ENCODE measurements at regions not wholly inside any gene's neighbourhood (a gene's known extent, or its start where the extent isn't known, plus 50 kb on each side); places are given as distances from the start of the nearest gene placed in this dataset.
A peak's percentile ranks its signal among the peaks of the same experiment; 100 is the strongest.

DNA sequence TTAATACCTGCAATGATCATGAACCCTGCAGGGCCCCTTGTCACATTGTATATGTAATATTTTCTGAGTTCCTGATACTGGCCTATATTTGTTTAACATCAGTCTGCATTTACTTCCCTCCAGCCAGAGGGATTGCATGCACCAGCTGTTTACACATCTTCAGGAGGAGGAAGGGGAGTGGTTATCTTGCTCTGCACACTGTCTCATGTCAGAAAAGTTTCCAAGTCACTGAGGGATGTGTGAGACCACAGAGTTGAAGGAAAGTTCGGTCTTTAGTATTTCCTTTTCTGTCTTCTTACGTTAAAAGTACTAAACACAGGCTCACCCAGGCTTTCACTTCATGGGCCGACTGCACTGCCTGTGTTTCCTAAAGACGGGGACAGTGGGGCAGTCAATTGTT, 574.1 kb downstream of the LMO4 start:
- no peaks in the 10 kb centered on the region for H3K4me1 ChIP-seq (ENCODE audit: insufficient read depth, low read length)
- no peaks in the 10 kb centered on the region for H3K36me3 ChIP-seq (ENCODE audit: insufficient read depth, low read length)
- no peak overlapping the region for H3K27ac ChIP-seq (ENCODE audit: low read depth, low read length)
- no peak overlapping the region for H2AFZ ChIP-seq (ENCODE audit: low read depth, low read length)
- no peaks in the 10 kb centered on the region for H3K9me3 Mint-ChIP-seq (ENCODE audit: unreplicated experiment)
- H3K9me3 ChIP-seq (ENCODE audit: insufficient read depth, low read depth, low read length), result no peaks in the 10 kb centered on the region
- FAIRE-seq (no peak), DNase-seq (ENCODE audit: low read depth) (peak; percentile 15)
- no peak overlapping the region for H3K4me2 ChIP-seq (ENCODE audit: low read length)
- H3K27me3 ChIP-seq (ENCODE audit: insufficient read depth, low read length), result no peaks in the 10 kb centered on the region
- H3K4me3 Mint-ChIP-seq (ENCODE audit: unreplicated experiment), result no peak overlapping the region
- no peaks in the 10 kb centered on the region for H4K20me1 ChIP-seq (ENCODE audit: insufficient read depth, low read length)
- no peak overlapping the region for H3K9ac ChIP-seq (ENCODE audit: low read length)
- TF ChIP-seq, protein P1, sequence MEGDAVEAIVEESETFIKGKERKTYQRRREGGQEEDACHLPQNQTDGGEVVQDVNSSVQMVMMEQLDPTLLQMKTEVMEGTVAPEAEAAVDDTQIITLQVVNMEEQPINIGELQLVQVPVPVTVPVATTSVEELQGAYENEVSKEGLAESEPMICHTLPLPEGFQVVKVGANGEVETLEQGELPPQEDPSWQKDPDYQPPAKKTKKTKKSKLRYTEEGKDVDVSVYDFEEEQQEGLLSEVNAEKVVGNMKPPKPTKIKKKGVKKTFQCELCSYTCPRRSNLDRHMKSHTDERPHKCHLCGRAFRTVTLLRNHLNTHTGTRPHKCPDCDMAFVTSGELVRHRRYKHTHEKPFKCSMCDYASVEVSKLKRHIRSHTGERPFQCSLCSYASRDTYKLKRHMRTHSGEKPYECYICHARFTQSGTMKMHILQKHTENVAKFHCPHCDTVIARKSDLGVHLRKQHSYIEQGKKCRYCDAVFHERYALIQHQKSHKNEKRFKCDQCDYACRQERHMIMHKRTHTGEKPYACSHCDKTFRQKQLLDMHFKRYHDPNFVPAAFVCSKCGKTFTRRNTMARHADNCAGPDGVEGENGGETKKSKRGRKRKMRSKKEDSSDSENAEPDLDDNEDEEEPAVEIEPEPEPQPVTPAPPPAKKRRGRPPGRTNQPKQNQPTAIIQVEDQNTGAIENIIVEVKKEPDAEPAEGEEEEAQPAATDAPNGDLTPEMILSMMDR (IDR thresholded peaks at IDR 0.05; ENCODE audit: insufficient read depth, low read depth, low read length), result no peak
- TF ChIP-seq EZH2 (IDR thresholded peaks at IDR 0.05; ENCODE audit: insufficient read depth, low read length), result no peak
- no peak overlapping the region for H3K4me3 ChIP-seq (ENCODE audit: insufficient read depth, low read depth, low read length)
- H3K27ac Mint-ChIP-seq (ENCODE audit: unreplicated experiment), result no peak overlapping the region
- H3K4me1 Mint-ChIP-seq (ENCODE audit: low read depth, unreplicated experiment), result peaks cover 4% of the 10 kb centered on the region
- H3K27me3 Mint-ChIP-seq (ENCODE audit: low read depth, unreplicated experiment), result peaks cover 3% of the 10 kb centered on the region
- H3K79me2 ChIP-seq (ENCODE audit: insufficient read depth, low read length), result no peaks in the 10 kb centered on the region
- H3K36me3 Mint-ChIP-seq (ENCODE audit: low read depth, unreplicated experiment), result no peaks in the 10 kb centered on the region

GRCh38 chr1:87903242-87903641, 574.6 kb downstream of the LMO4 start:
- no peak for FAIRE-seq
- H3K4me1 ChIP-seq (ENCODE audit: insufficient read depth, low read length), result no peaks in the 10 kb centered on the region
- peaks cover 4% of the 10 kb centered on the region for H3K4me1 Mint-ChIP-seq (ENCODE audit: low read depth, unreplicated experiment)
- H3K4me3 ChIP-seq (ENCODE audit: insufficient read depth, low read depth, low read length), result no peak overlapping the region
- H3K9me3 ChIP-seq (ENCODE audit: insufficient read depth, low read depth, low read length), result no peaks in the 10 kb centered on the region
- no peak overlapping the region for H3K27ac Mint-ChIP-seq (ENCODE audit: unreplicated experiment)
- TF ChIP-seq, protein P1 (IDR thresholded peaks at IDR 0.05; ENCODE audit: insufficient read depth, low read depth, low read length), result no peak
- TF ChIP-seq EZH2 (IDR thresholded peaks at IDR 0.05; ENCODE audit: insufficient read depth, low read length), result no peak
- H3K27me3 Mint-ChIP-seq (ENCODE audit: low read depth, unreplicated experiment), result peaks cover 3% of the 10 kb centered on the region
- no peaks in the 10 kb centered on the region for H3K9me3 Mint-ChIP-seq (ENCODE audit: unreplicated experiment)
- H3K4me2 ChIP-seq (ENCODE audit: low read length), result no peak overlapping the region
- no peaks in the 10 kb centered on the region for H3K27me3 ChIP-seq (ENCODE audit: insufficient read depth, low read length)
- no peak overlapping the region for H3K9ac ChIP-seq (ENCODE audit: low read length)
- no peaks in the 10 kb centered on the region for H3K36me3 Mint-ChIP-seq (ENCODE audit: low read depth, unreplicated experiment)
- no peaks in the 10 kb centered on the region for H4K20me1 ChIP-seq (ENCODE audit: insufficient read depth, low read length)
- no peaks in the 10 kb centered on the region for H3K79me2 ChIP-seq (ENCODE audit: insufficient read depth, low read length)
- H3K27ac ChIP-seq (ENCODE audit: low read depth, low read length), result no peak overlapping the region
- no peak for DNase-seq (ENCODE audit: low read depth)
- H2AFZ ChIP-seq (ENCODE audit: low read depth, low read length), result no peak overlapping the region
- no peak overlapping the region for H3K4me3 Mint-ChIP-seq (ENCODE audit: unreplicated experiment)
- no peaks in the 10 kb centered on the region for H3K36me3 ChIP-seq (ENCODE audit: insufficient read depth, low read length)

DNA sequence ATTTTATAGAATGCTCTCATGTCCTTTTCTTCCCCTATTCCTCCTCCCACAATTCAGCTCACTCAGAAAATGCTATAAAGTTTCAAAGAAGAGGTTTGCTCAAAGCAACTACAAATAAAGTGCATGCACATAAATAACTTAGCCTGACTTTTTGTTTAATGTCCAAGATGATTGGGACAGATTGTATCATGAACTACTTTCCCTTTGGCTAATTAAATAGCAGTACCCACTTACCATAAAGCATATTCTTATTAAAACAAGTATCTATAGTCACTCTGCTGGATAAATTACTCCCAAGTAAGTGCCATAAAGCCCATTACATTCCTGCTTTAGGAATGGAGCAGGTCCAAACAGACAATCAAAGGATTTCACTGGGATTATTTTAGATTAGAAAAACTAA, 576.0 kb downstream of the LMO4 start:
- Histone ChIP-seq H4K20me1 (ENCODE audit: insufficient read depth, low read length) (no peaks in the 10 kb centered on the region), H3K4me1 (ENCODE audit: insufficient read depth, low read length) (no peaks in the 10 kb centered on the region), H3K4me3 (ENCODE audit: insufficient read depth, low read depth, low read length) (no peak overlapping the region), H3K9me3 (ENCODE audit: insufficient read depth, low read depth, low read length) (no peaks in the 10 kb centered on the region), H3K79me2 (ENCODE audit: insufficient read depth, low read length) (no peaks in the 10 kb centered on the region), H3K9ac (ENCODE audit: low read length) (no peak overlapping the region), H3K27me3 (ENCODE audit: insufficient read depth, low read length) (no peaks in the 10 kb centered on the region), H3K36me3 (ENCODE audit: insufficient read depth, low read length) (no peaks in the 10 kb centered on the region), H3K4me2 (ENCODE audit: low read length) (no peak overlapping the region), H2AFZ (ENCODE audit: low read depth, low read length) (no peak overlapping the region), H3K27ac (ENCODE audit: low read depth, low read length) (no peak overlapping the region)
- peaks cover 3% of the 10 kb centered on the region for H3K27me3 Mint-ChIP-seq (ENCODE audit: low read depth, unreplicated experiment)
- H3K27ac Mint-ChIP-seq (ENCODE audit: unreplicated experiment), result no peak overlapping the region
- no peak for FAIRE-seq
- TF ChIP-seq, protein P1 (IDR thresholded peaks at IDR 0.05; ENCODE audit: insufficient read depth, low read depth, low read length), result no peak
- no peak for TF ChIP-seq EZH2 (IDR thresholded peaks at IDR 0.05; ENCODE audit: insufficient read depth, low read length)
- no peaks in the 10 kb centered on the region for H3K9me3 Mint-ChIP-seq (ENCODE audit: unreplicated experiment)
- H3K36me3 Mint-ChIP-seq (ENCODE audit: low read depth, unreplicated experiment), result no peaks in the 10 kb centered on the region
- H3K4me3 Mint-ChIP-seq (ENCODE audit: unreplicated experiment), result no peak overlapping the region
- H3K4me1 Mint-ChIP-seq (ENCODE audit: low read depth, unreplicated experiment), result peaks cover 4% of the 10 kb centered on the region
- no peak for DNase-seq (ENCODE audit: low read depth)
